GM18498 (cell line): ENCODE measurements at regions not wholly inside any gene's neighbourhood (a gene's known extent, or its start where the extent isn't known, plus 50 kb on each side); places are given as distances from the start of the nearest gene placed in this dataset.
A peak's percentile ranks its signal among the peaks of the same experiment; 100 is the strongest.

Source experiments
- ATAC-seq: cut with Tn5 transposase; IDR thresholded peaks from one replicate; pipeline ENCODE4 v1.9.1; 2021; ENCODE audit warnings: mild to moderate bottlenecking, moderate library complexity; ENCODE audit not compliant: unreplicated experiment

DNA sequence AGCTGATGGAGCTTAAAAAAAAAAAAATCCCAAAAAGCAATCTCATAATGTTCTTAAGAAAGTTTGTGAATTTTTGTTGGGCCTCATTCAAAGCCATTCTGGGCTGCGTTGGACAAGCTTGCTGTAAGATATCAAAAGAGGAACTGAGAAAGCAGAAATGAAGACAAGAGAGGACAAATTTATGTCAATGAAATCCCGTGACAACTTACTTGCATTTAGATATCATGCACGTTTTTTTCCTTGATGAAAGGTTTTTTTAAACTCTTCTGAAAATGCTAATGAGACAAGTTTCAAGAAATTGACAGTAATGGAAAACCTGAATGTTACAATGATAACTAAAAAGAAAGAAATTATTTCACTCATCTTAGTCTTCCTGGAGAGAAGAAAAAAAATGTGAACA is 662.9 kb downstream of the SQOR start:
- ATAC-seq: peak; percentile 89

DNA sequence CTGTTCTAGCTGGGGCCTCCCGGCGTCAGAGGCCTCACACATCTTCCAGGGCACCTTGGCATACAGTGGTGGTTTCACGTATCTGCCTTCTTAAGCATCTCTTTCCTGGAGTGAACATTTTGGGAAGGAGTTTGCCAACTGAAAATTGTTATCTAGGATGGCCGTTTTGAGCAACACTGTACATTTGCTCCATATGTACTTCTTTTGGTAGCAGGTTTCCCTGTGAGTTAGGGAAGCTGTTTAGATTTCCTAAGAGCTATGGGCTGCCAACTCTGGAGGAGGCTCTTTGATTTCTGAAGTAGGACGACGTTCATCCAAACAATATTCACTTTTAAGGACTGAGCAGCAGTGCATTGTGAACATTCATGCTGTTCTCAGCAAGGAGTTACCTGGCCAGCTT is 665.9 kb downstream of the SQOR start:
- ATAC-seq: no peak

DNA sequence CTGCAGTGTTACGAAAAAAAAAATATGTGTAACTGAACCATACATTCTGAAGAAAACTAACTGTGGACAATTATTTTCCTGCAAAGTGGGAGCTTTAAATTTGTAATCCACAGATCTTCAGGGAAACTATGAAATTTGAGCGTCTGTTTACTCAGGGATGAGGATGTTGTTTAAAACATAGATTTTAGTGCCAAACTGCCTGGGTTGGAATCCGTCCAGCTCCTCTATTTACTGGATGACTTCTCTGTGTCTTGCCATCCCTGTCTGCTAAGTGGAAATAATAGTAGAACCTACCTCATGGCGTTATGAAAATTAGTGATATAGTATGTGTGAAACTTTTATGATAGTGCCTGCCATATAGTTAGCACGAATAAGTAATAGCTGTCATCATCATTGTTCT is 666.5 kb downstream of the SQOR start:
- ATAC-seq: no peak

DNA sequence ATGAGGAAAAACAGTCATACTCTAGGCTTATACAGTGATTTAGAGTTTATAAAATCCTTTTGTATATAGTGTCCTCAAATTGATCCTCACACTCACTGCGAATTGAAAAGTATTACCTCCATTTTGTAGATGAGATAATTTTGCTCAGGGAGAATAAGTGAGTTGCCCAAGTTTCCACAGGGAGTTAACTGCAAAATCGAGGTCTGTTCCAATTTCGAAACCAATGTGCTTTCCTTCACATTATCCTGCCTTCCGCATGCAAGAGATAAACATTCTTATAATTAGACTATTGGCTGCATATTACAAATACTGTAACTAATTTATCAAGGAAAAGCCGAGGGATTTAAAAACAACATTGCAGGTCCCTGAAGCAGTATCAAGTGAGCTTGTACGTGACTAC is 667.0 kb downstream of the SQOR start:
- ATAC-seq: no peak

DNA sequence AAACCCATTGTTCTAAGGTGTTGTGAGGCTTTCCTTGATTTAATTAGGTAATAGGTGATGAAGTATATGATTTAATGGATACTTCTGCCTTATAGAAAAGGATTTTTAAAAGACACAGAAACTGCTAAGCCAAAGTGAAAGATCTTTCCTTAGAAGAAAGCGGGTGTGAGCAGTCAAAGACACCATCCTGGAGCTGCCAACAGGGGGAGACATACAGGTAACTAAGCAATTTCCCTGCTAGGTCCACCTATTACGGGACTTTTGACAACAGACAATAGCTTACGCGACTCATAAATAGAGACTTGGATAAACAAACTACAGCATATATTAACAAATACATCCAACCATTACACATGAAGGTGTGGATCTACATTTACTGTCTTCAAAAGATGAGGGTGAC is 669.5 kb downstream of the SQOR start:
- no peak for ATAC-seq

DNA sequence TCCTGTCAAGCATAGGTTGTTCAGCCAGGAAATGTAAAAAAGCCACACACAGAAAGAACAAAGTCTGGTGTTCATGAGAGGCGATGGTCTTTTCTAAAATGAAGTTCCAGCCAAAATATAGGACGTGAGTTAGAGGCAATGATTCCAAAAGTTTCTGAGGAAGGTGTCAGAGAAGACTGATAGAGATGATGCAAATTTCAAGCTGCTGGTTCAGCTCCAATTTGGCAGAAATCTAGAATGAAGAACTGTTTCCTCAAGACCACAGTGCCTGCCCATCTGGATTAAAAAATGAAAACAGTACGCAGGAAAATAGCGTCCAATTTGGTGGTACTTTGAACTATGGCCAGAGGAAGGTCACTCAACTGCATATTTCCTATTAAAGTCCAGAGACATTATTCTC is 672.9 kb downstream of the SQOR start:
- ATAC-seq: no peak

DNA sequence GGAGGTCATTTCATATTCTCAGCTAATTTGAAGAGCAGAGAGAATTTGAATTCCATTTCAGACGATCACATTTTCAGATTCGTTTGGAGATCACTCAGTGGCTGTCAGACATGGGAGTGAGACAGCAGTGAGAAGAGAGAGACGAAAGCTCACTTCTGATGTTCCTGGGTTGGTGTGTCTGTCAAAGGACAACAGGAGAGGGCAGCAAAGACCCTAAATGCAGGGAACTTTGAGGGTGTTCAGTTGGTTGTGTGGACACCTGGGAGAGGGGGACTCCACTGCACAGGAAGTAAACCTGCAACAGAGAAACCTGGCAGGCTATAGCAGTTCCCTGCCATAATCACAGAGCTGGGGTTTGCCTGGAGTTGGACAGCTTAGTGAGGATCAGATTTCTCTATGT is 675.1 kb downstream of the SQOR start:
- no peak for ATAC-seq

DNA sequence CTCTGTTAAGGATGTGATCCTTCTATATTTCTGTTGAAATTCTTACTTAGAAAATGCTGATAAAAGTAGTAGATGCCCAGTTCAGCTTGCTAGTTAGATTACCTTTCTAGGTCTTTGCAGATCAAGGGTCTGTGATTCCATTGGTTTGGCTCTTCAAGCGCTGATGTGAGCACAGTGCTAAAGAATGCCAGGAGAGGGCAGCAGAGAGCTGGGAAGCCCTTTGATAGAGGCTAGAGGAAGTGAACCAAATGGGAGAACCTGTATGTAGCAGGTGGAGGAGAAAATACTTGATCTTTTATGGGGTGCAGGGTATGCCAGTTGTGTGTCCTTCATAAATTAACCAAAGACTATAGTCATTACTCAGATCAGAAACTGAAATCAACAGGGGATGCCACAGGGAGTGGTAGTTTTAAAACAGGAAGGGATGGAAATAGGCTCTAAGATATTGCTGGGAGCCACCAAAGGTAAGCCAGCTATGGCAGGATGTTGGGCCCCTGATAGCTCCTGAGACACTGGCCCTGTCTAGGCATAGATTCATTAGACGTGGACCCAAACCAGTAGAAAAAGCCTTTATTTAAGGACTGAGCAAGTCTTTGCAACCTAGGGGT is 677.4 kb downstream of the SQOR start:
- peak; percentile 94 for ATAC-seq

DNA sequence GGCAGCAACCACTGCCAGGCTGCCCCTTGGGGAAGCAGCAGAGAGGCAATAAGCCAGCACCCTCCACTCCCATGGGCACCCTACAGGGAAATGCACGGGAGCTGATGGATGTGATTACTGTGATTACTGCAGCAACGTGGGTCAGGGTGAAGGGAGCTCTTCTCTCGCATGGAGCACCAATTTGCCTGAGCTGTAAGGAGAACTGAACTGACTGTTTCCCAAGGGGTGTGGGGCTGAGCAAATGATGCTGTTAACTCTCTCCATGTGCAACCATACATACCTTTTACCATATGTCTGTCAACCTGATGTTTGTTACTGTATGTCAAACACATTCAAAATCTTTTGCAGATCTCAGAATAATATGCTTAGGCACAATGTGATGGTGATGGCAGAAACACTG is 680.6 kb downstream of the SQOR start:
- ATAC-seq: no peak

DNA sequence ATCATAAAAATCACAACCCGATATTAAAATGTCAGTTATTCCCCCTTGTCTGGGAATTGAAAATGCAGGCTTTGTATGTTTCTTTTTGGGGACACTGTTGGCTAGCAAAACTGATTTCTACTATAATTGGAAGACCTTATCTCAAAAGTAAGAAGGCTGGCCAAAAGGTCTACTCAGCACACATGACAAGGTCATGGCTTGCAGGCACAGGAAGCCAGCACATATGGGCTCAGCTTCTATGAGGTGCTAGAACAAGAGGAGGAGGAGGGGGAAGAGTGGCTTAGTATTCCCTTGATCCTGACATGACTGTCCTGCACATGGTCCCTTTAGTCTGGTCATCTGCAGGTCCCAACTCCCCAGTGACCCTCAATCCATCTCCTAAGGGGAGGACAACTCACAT is 681.2 kb downstream of the SQOR start:
- no peak for ATAC-seq

DNA sequence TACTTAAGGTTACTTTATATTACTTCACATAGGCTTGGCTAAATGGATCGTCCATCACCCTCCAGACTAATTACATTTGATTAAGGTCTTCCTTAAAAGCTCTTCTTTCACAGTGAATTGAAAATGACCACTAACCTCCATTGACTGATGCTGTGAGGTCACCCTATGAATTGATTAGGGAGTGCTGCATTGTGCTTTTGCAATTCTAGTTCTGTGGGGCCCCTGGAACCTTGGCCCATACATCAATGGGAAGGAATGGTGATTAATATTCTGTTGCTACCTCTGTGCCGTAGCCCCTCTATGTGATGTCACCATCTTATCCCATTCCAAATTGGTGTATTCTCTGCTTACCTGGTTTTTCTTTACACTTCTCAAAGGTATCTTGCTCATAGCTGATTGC is 682.2 kb downstream of the SQOR start:
- ATAC-seq: no peak

DNA sequence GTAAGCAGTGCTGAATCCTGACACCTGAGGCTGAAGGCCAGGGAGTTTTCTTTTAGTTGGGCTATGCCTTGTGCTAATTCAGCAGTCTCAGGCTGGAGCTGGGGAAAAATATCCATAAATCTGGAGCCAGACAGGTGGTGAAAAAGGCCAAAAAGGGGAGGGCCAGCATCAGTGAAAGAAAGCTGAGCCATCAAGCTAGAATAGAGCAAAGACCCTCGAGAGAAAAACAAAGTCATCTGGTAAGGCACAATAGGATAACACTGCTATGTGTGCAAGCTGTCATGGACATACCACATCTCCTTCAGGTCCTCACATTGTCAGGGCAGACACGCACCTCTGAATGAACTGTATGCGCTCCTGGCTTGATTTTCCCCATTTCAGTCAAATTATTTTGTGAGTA is 687.9 kb downstream of the SQOR start:
- ATAC-seq: no peak

DNA sequence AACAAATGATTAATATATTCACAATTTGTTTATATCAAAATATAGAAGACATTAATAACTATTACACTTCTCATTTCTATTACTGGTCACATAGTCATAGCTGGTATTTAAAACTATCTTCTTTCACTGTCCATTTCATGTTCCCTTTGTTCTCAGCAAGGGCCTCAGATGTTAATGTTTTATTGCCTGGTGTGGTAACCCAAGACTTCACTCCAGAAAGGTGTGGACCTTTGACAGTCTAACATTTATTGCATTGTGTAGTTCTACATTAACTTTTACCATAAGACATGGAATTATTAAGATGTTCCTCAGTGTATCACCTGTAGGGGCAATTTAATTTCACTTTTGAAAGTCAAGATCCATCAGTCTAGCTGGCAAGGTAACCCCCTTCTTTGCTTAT is 691.3 kb downstream of the SQOR start:
- ATAC-seq: no peak

DNA sequence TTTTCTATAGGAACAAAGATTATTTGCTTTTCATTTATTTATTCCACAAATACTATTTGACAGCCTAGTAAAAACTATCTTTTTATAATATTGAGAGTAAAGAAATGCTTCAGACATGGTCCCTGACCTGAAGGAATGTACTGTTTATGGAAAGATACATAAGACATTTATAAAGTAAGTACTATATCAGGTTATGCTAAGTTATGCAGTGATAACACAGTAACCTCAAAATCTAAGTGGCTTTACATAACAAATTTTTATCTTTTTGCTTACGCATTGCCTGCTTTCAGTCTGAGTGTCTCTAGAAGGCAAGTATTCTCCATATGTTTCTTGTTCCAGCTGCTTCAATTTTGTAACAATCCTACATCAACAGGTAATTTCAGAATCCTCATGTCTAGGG is 694.0 kb downstream of the SQOR start:
- ATAC-seq: no peak

DNA sequence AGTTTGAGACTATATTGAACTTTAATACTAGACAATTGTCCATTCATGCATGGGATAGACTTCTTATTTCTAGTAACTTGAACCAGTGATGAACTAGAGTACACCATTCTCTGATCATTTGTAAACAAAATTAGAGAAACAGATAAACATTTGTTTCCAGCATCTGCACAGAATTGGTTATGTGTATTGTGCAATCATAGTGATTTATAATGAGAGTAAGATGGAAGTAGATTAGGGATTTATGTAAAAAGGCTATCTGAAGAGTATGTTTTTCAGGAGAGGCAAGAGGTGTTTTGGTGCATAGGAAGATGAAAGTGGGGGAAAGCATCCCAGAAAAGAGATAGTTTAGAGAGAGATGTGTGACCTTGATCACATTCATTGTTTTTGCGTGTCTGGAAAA is 695.0 kb downstream of the SQOR start:
- ATAC-seq: no peak

DNA sequence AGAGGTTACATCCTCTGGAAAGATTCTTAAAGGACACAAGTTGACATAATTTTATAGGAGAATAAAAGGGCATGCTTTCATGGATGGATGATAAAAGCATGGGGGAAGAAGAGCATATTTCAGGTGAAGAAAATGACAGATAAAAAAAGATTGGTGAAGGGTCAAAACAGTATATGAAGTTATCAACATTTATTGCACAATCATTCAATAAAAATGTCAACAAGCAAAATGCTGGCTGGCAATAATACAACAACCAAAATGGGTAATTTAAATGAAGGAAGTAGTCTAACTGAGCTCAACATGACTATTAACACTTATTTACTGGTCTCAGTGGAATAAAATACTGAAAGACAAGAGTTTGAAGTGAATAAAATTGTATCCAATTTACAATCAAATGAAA is 696.7 kb downstream of the SQOR start:
- ATAC-seq: no peak

DNA sequence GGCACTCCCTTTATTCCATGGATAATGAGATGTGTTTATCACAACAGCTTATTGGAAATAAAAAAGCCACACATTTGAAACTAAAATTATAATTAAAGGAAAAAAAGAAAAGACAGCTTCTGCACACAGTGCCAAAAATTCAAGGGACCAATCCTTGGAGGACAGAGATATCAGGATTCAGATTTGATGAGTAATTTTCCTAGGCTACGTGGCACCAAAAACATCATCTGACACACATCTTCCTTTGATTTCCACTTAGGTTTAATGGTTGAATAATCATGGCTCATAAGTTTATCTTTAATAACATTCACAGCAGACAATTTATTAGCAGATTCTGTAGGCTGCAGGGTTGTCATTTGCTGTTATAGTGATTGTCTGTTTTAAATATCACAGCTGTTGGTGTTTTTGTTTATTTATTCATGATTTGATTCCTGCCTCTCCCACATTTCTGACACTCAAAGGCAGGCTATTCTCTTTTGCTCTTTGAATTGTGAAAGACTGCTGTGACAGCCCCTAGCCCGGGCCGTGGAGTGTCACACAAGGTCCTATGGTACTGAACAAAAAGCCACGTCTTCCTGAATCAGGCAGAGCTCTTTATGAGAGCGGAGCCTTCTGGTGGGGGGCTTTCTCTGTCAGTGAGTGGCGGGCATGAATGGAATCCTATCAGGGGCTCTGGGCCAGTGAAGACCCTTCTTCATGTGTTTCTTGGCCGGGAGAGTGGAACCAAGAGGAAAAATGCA is 708.5 kb downstream of the SQOR start:
- ATAC-seq: no peak

DNA sequence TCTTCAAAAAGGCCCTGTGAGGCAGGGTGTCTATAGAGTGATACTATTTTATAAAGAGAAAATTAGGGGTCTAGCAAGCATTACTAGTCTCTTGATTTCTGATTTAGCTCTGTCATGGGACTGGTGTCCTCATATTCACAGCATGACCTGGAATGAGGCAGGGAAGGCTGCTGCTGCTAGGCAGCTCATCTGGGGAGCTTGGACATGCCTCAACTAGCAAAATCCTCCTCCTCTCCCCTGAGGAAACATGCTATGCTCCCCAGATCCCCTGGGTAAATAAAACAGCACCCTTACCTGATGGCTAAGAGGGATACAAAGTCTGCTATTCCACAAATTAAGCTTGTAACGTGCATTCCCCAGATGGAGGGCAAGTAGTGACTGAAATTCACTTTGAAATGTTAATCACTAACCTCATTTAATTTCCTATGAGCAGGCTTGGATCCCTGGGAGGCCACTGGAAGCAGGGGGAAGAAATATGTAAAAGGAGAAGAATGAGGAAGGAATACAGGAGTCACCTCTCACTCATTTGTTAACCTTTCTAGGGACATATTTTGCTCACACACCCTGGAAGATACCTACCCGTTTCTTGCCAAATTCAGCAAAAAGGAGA is 709.4 kb downstream of the SQOR start:
- ATAC-seq: no peak

DNA sequence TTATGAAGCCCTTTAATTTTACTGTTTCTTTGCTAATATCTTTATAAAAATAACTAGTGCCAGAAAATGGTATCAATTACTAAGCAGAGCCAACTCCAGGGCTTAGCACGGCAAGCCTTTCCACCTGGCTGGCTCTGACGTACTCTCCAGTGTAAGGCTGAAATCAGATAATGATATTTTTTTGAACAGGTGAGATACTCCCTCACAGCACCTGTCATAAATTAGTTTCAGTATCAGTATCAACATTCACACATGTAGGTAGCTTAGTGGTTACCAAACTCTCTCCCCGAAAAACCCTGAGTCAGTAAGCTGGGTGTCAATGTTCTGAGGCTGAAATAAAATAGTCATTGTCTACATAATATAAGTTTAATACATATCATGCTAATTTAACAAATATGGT is 710.1 kb downstream of the SQOR start:
- ATAC-seq: no peak

DNA sequence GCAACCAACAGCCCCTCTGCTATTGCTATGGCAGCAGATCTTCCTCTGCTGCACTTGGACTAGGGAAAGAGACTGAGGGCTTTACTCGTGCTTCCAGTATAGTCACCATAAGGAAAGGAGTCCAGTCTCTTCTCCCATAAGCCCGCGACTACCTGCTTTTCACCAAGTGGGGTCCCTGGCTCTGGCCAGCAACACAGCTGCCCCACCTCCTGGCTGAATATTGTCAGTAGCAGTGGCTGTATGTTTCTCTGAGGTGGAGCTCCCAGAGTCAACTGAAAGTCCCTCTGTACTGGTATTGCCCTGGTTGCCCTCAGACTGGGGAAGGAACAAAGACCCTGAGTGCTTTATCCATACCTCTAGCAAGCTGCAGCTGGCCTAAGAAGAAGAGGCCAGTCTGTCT is 719.6 kb downstream of the SQOR start:
- no peak for ATAC-seq

DNA sequence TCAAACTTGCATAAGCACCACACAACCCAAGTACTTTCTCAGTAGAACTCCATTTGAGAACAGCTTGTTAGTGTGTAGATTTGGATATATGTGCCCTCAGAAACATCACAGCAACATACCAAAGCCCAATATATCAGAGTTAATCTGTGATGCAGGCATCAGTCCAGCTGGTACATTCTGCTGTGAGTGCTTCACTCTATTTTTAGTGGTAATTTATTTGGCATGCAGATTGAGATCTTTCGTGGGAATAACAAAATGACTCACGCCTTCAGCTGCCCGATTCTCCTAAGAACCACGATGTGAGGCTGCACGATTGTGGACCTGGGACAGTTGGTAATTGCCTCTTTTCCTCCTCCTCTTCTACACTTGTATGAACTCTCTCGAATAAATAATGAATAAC is 730.7 kb downstream of the SQOR start:
- ATAC-seq: no peak

DNA sequence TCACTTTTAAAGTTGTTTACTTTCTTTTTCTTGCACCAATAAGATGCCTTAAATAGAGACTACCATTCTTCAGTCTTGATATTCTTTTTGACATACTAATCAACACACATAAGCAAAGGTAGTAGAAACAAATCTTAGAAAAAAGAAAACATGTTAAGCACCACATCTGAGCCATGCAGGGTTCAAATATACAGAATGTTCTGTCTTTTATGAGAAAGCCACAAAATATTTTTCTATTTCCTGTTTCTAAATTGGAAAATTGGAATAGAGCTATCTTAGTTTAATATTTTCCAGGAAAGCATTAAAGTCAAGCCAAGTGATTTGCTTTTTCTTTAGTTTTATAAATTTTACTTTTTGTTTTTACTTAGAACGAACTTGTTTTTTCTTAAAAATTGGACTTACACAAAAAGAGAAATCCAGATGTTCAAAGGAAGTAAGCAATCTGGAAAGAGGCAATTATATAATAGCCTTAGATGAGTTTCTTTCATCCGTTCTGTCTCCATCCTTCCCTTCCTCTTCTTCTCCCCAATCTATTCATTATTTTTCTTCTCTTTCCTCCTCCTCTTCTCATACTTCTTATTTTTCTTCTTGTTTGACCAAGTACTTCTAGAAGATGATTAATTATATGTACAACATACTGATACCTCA is 731.7 kb downstream of the SQOR start:
- ATAC-seq: no peak
